ENCODE measurements at regions not wholly inside any gene's neighbourhood (a gene's known extent, or its start where the extent isn't known, plus 50 kb on each side); places are given as distances from the start of the nearest gene placed in this dataset.
A peak's percentile ranks its signal among the peaks of the same experiment; 100 is the strongest.

DNA sequence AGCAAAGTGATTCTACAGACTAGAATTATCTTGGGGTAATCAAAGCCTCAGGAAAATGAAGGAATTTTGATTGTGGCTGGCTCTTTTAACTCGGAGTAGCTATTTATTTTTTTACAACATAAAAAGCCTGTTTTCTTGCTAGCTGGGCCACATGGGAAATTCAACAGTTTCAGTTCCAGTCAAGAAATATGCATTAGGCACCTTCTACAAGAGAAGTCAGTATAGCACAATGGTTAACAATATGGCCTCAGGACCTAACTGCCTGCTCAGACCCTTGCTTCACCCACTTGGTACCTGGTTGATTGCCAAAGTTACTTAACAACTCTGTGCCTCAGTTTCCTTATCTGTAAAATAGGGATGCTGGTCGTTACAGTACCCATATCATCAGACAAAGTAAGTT lies 586.2 kb downstream of the ZNF608 start:
- Mint-ChIP-seq H3K36me3 (no peaks in the 10 kb centered on the region), H3K27me3 (ENCODE audit: low read depth in 3 of 3) (peaks cover 0 to 3% (median 0%) of the 10 kb centered on the region in 3 donors), H3K27ac (no peak overlapping the region), H3K4me3 (no peak overlapping the region), H3K4me1 (peaks cover 14% of the 10 kb centered on the region), H3K9me3 (peaks cover 3 to 8% (median 5%) of the 10 kb centered on the region in 7 donors)
- H3K4me1 ChIP-seq (ENCODE audit: control insufficient read depth in 1 of 2, insufficient read depth in 2 of 2, low read length in 2 of 2) = peaks cover 0 to 4% of the 10 kb centered on the region in 2 donors
- no peaks in the 10 kb centered on the region for H3K79me2 ChIP-seq (ENCODE audit: insufficient read depth, low read length)
- no peaks in the 10 kb centered on the region for H3K27me3 ChIP-seq (ENCODE audit: control insufficient read depth in 2 of 2, insufficient read depth in 2 of 2, low read length in 2 of 2)
- TF ChIP-seq, protein P1, sequence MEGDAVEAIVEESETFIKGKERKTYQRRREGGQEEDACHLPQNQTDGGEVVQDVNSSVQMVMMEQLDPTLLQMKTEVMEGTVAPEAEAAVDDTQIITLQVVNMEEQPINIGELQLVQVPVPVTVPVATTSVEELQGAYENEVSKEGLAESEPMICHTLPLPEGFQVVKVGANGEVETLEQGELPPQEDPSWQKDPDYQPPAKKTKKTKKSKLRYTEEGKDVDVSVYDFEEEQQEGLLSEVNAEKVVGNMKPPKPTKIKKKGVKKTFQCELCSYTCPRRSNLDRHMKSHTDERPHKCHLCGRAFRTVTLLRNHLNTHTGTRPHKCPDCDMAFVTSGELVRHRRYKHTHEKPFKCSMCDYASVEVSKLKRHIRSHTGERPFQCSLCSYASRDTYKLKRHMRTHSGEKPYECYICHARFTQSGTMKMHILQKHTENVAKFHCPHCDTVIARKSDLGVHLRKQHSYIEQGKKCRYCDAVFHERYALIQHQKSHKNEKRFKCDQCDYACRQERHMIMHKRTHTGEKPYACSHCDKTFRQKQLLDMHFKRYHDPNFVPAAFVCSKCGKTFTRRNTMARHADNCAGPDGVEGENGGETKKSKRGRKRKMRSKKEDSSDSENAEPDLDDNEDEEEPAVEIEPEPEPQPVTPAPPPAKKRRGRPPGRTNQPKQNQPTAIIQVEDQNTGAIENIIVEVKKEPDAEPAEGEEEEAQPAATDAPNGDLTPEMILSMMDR (IDR thresholded peaks at IDR 0.05) = no peak
- intact Hi-C loops (cut with micrococcal nuclease) = no loop called here
- H2AFZ ChIP-seq (ENCODE audit: insufficient read depth, low read depth, low read length, poor library complexity, severe bottlenecking) = no peak overlapping the region
- no peak for DNase-seq
- H3K4me3 ChIP-seq (replicated peaks in 1 of 3; ENCODE audit: low read depth in 2 of 3, low read length in 3 of 3) = no peak overlapping the region
- no peak overlapping the region for H3K4me2 ChIP-seq (replicated peaks; ENCODE audit: extremely low read depth, low read length, poor library complexity, severe bottlenecking)
- no peak overlapping the region for H3K9ac ChIP-seq (ENCODE audit: insufficient read depth, low read length, poor library complexity, severe bottlenecking)
- no peaks in the 10 kb centered on the region for H4K20me1 ChIP-seq (ENCODE audit: insufficient read depth, low read length)
- no CpG with 5 or more reads among the region's 2 CpGs for WGBS (ENCODE audit: insufficient coverage)
- no peak overlapping the region for H3K27ac ChIP-seq (ENCODE audit: low read depth in 1 of 2, low read length in 2 of 2)
- no peaks in the 10 kb centered on the region for H3K36me3 ChIP-seq (replicated peaks in 1 of 2; ENCODE audit: control insufficient read depth in 1 of 2, insufficient read depth in 2 of 2, low read length in 2 of 2)
- H3K9me3 ChIP-seq (replicated peaks in 1 of 2; ENCODE audit: control insufficient read depth in 1 of 2, insufficient read depth in 1 of 2, low read length in 2 of 2) = peaks cover 0 to 4% of the 10 kb centered on the region in 2 donors

DNA sequence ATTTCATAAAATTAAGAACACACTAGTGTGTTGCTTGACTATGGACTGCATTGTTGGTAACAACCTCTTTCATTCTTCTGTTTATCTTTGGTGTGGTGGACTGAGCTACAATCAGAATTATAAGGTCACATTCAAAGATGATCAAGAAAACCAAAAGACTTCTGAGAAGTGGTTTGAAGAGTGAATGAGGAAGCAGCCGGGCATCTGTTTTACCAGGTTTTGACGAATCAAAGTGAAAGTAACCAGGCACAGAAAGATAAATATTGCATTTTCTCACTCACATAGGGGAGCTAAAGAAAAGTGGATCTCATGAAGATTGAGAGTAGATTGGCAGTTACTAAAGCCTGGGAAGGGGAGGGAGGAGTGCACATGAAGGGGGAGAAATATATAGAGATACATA lies 589.1 kb downstream of the ZNF608 start:
- no peak for DNase-seq
- no peak overlapping the region for H3K27ac ChIP-seq (ENCODE audit: low read depth in 1 of 2, low read length in 2 of 2)
- H3K9ac ChIP-seq (ENCODE audit: insufficient read depth, low read length, poor library complexity, severe bottlenecking) = no peak overlapping the region
- Mint-ChIP-seq H3K4me3 (peak overlapping the region; percentile 2 to 68), H3K9me3 (peaks cover 9 to 19% (median 14%) of the 10 kb centered on the region in 7 donors), H3K27ac (peak overlapping the region in 4 of 7 donors; percentile 35 to 80 (median 49)), H3K27me3 (ENCODE audit: low read depth in 3 of 3) (no peaks in the 10 kb centered on the region), H3K4me1 (peaks cover 7% of the 10 kb centered on the region), H3K36me3 (no peaks in the 10 kb centered on the region)
- TF ChIP-seq, protein P1 (IDR thresholded peaks at IDR 0.05) = no peak
- intact Hi-C loops (cut with micrococcal nuclease) = no loop called here
- H3K9me3 ChIP-seq (replicated peaks in 1 of 2; ENCODE audit: control insufficient read depth in 1 of 2, insufficient read depth in 1 of 2, low read length in 2 of 2) = peaks cover 0 to 21% of the 10 kb centered on the region in 2 donors
- no peaks in the 10 kb centered on the region for H4K20me1 ChIP-seq (ENCODE audit: insufficient read depth, low read length)
- no peaks in the 10 kb centered on the region for H3K4me1 ChIP-seq (ENCODE audit: control insufficient read depth in 1 of 2, insufficient read depth in 2 of 2, low read length in 2 of 2)
- H3K4me2 ChIP-seq (replicated peaks; ENCODE audit: extremely low read depth, low read length, poor library complexity, severe bottlenecking) = peak overlapping the region; percentile 54
- peak overlapping the region in 1 of 3 experiments; percentile 24 for H3K4me3 ChIP-seq (replicated peaks in 1 of 3; ENCODE audit: low read depth in 2 of 3, low read length in 3 of 3)
- WGBS (ENCODE audit: insufficient coverage) = no CpG with 5 or more reads among the region's 2 CpGs
- H2AFZ ChIP-seq (ENCODE audit: insufficient read depth, low read depth, low read length, poor library complexity, severe bottlenecking) = no peak overlapping the region
- no peaks in the 10 kb centered on the region for H3K79me2 ChIP-seq (ENCODE audit: insufficient read depth, low read length)
- H3K36me3 ChIP-seq (replicated peaks in 1 of 2; ENCODE audit: control insufficient read depth in 1 of 2, insufficient read depth in 2 of 2, low read length in 2 of 2) = no peaks in the 10 kb centered on the region
- H3K27me3 ChIP-seq (ENCODE audit: control insufficient read depth in 2 of 2, insufficient read depth in 2 of 2, low read length in 2 of 2) = no peaks in the 10 kb centered on the region

Data from CD14-positive monocyte (primary cell).